ENCODE measurements at regions not wholly inside any gene's neighbourhood (a gene's known extent, or its start where the extent isn't known, plus 50 kb on each side); places are given as distances from the start of the nearest gene placed in this dataset.

DNA sequence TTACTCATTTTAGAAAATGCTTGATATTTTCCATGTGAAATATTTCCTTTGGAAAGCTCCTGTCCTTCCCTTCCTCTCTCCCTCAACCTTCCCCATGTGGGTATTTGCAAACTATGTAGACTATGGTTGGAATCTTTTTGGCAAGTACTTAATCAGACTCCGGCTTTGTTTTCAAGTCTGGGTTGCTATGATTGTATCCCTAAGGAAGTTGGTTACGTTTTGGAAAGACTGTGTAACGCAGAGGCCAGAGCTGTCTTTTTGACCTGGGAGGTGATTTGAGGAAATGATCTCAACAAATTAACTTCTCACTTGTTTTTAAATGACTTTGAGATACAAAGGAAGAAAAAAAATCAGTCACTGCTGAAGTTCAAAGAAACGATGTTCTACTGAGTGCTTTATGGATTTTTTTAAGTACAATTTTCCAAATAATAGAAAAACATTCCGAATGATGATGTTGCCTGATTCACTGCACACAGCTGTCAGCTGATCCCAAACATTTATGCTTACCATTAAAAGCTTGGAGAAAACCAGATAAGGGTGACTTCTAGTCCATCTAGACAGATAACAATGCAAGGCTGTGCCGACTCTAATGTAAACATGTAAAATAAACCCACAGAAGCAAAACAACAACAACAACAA, 145.5 kb upstream of the CELF2 start:
- no peaks in the 10 kb centered on the region for H3K36me3 ChIP-seq (ENCODE audit: control insufficient read depth in 2 of 3, insufficient read depth in 3 of 3, low read length in 3 of 3)
- DNase-seq, result peak in 3 of 5 donors; percentile 21 to 85 (median 62)
- intact Hi-C loops (cut with DNase I), result no loop called here
- no peaks in the 10 kb centered on the region for H3K27me3 ChIP-seq (ENCODE audit: control insufficient read depth, insufficient read depth, low read length)
- TF ChIP-seq, protein P1, sequence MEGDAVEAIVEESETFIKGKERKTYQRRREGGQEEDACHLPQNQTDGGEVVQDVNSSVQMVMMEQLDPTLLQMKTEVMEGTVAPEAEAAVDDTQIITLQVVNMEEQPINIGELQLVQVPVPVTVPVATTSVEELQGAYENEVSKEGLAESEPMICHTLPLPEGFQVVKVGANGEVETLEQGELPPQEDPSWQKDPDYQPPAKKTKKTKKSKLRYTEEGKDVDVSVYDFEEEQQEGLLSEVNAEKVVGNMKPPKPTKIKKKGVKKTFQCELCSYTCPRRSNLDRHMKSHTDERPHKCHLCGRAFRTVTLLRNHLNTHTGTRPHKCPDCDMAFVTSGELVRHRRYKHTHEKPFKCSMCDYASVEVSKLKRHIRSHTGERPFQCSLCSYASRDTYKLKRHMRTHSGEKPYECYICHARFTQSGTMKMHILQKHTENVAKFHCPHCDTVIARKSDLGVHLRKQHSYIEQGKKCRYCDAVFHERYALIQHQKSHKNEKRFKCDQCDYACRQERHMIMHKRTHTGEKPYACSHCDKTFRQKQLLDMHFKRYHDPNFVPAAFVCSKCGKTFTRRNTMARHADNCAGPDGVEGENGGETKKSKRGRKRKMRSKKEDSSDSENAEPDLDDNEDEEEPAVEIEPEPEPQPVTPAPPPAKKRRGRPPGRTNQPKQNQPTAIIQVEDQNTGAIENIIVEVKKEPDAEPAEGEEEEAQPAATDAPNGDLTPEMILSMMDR (IDR thresholded peaks at IDR 0.05; ENCODE audit: borderline replicate concordance, extremely low read depth, insufficient read depth), result no peak
- no peaks in the 10 kb centered on the region for H3K9me3 ChIP-seq (ENCODE audit: control insufficient read depth in 2 of 3, insufficient read depth in 1 of 3, low read length in 3 of 3)
- no peak for FAIRE-seq
- H3K27ac ChIP-seq (ENCODE audit: low read depth in 2 of 2, low read length in 2 of 2), result no peak overlapping the region
- no peak overlapping the region for H3K9ac ChIP-seq (ENCODE audit: low read length in 3 of 3)
- H3K4me1 ChIP-seq (ENCODE audit: control insufficient read depth in 2 of 3, insufficient read depth in 2 of 3, low read depth in 1 of 3, low read length in 3 of 3), result peaks cover 0 to 2% (median 0%) of the 10 kb centered on the region in 3 donors
- no peak overlapping the region for H3K4me3 ChIP-seq (ENCODE audit: low read length in 3 of 3)

DNA sequence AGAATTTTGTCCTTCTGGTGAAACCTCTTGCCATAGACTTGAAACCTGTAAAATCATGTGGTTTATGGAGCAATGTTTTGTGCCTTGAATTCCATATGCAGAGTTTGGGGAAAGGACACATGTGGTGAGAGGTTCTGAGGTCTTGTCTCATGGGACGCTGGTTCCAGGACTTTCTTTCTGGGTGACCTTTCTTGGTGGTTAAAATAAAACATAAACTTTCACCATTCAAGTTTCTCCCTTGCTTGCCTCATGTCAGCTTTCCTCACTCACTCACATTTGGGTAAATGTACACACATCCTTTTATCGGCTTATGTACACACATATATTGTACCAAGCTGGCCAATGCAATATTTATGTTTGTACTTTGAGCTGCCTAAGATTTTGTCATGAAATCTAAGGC, 144.9 kb upstream of the CELF2 start:
- intact Hi-C loops (cut with DNase I), result no loop called here
- Histone ChIP-seq H3K36me3 (ENCODE audit: control insufficient read depth in 2 of 3, insufficient read depth in 3 of 3, low read length in 3 of 3) (no peaks in the 10 kb centered on the region), H3K27ac (ENCODE audit: low read depth in 2 of 2, low read length in 2 of 2) (no peak overlapping the region), H3K4me3 (ENCODE audit: low read length in 3 of 3) (no peak overlapping the region), H3K9me3 (ENCODE audit: control insufficient read depth in 2 of 3, insufficient read depth in 1 of 3, low read length in 3 of 3) (no peaks in the 10 kb centered on the region), H3K4me1 (ENCODE audit: control insufficient read depth in 2 of 3, insufficient read depth in 2 of 3, low read depth in 1 of 3, low read length in 3 of 3) (peaks cover 0 to 2% (median 0%) of the 10 kb centered on the region in 3 donors), H3K27me3 (ENCODE audit: control insufficient read depth, insufficient read depth, low read length) (no peaks in the 10 kb centered on the region), H3K9ac (ENCODE audit: low read length in 3 of 3) (no peak overlapping the region)
- no peak for DNase-seq
- FAIRE-seq, result no peak
- TF ChIP-seq, protein P1 (IDR thresholded peaks at IDR 0.05; ENCODE audit: borderline replicate concordance, extremely low read depth, insufficient read depth), result no peak

DNA sequence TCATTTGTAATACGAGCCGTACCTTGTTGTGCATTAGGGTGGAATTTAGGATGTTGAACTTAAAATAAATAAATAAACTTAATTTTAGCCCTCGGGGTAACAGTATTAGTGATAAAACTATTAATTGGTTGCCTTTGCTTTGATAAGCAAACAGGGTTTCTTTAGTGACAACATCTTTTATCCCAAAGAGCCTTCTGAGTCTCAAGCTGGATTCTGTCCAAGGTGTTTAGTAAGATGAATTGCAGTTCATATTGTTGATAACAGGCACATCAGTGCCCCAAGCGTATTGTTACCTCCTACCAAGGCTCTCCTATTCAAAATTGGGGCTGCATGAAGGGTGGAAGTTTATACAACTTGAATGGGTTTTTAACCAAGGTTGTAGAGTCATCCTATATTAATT, 144.4 kb upstream of the CELF2 start:
- no peaks in the 10 kb centered on the region for H3K36me3 ChIP-seq (ENCODE audit: control insufficient read depth in 2 of 3, insufficient read depth in 3 of 3, low read length in 3 of 3)
- DNase-seq (no peak), FAIRE-seq (no peak)
- H3K27me3 ChIP-seq (ENCODE audit: control insufficient read depth, insufficient read depth, low read length), result no peaks in the 10 kb centered on the region
- intact Hi-C loops (cut with DNase I), result no loop called here
- H3K27ac ChIP-seq (ENCODE audit: low read depth in 2 of 2, low read length in 2 of 2), result no peak overlapping the region
- TF ChIP-seq, protein P1 (IDR thresholded peaks at IDR 0.05; ENCODE audit: borderline replicate concordance, extremely low read depth, insufficient read depth), result no peak
- peaks cover 0 to 2% (median 0%) of the 10 kb centered on the region in 3 donors for H3K4me1 ChIP-seq (ENCODE audit: control insufficient read depth in 2 of 3, insufficient read depth in 2 of 3, low read depth in 1 of 3, low read length in 3 of 3)
- no peaks in the 10 kb centered on the region for H3K9me3 ChIP-seq (ENCODE audit: control insufficient read depth in 2 of 3, insufficient read depth in 1 of 3, low read length in 3 of 3)
- H3K4me3 ChIP-seq (ENCODE audit: low read length in 3 of 3), result no peak overlapping the region
- H3K9ac ChIP-seq (ENCODE audit: low read length in 3 of 3), result no peak overlapping the region

DNA sequence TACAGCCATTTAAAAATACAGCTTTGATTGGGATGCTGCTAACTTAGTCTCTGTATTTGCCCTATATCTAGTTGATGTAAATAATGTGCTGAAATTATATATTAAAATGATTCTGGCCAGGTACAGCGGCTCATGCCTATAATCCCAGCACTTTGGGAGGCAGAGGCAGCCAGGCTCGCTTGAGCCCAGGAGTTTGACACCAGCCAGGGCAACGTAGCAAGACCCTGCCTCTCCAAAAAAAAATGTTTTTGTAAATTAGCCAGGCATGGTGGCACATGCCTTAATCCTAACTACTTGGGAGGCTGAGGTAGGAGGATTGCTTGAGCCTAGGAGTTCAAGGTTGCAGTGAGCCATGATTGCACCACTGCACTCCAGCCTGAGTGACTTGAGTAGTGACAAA, 143.8 kb upstream of the CELF2 start:
- FAIRE-seq, result no peak
- DNase-seq, result no peak
- H3K36me3 ChIP-seq (ENCODE audit: control insufficient read depth in 2 of 3, insufficient read depth in 3 of 3, low read length in 3 of 3), result no peaks in the 10 kb centered on the region
- intact Hi-C loops (cut with DNase I), result no loop called here
- no peaks in the 10 kb centered on the region for H3K27me3 ChIP-seq (ENCODE audit: control insufficient read depth, insufficient read depth, low read length)
- H3K27ac ChIP-seq (ENCODE audit: low read depth in 2 of 2, low read length in 2 of 2), result no peak overlapping the region
- no peak overlapping the region for H3K9ac ChIP-seq (ENCODE audit: low read length in 3 of 3)
- H3K9me3 ChIP-seq (ENCODE audit: control insufficient read depth in 2 of 3, insufficient read depth in 1 of 3, low read length in 3 of 3), result no peaks in the 10 kb centered on the region
- H3K4me3 ChIP-seq (ENCODE audit: low read length in 3 of 3), result no peak overlapping the region
- TF ChIP-seq, protein P1 (IDR thresholded peaks at IDR 0.05; ENCODE audit: borderline replicate concordance, extremely low read depth, insufficient read depth), result no peak
- H3K4me1 ChIP-seq (ENCODE audit: control insufficient read depth in 2 of 3, insufficient read depth in 2 of 3, low read depth in 1 of 3, low read length in 3 of 3), result peaks cover 0 to 2% (median 0%) of the 10 kb centered on the region in 3 donors

Data from kidney (tissue), 13 donors.